Ishikawa (cell line): ENCODE measurements at regions not wholly inside any gene's neighbourhood (a gene's known extent, or its start where the extent isn't known, plus 50 kb on each side); places are given as distances from the start of the nearest gene placed in this dataset.

Experiments used
- CEBPB ChIP-seq: IDR thresholded peaks from 2 replicates; pipeline ENCODE4 v1.6.1; 2012
- CREB1 ChIP-seq: IDR thresholded peaks from 2 replicates; pipeline ENCODE4 v1.6.1; 2012; ENCODE audit warnings: low read depth
- EP300 ChIP-seq: IDR thresholded peaks from 2 replicates; pipeline ENCODE4 v1.6.1; 2012; ENCODE audit warnings: borderline replicate concordance
- FOXM1 ChIP-seq: IDR thresholded peaks from 2 replicates; pipeline ENCODE4 v1.6.1; 2012; ENCODE audit warnings: low read depth, borderline replicate concordance
- NFIC ChIP-seq: IDR thresholded peaks from 2 replicates; pipeline ENCODE4 v1.6.1; 2012
- RAD21 ChIP-seq: IDR thresholded peaks from 2 replicates; pipeline ENCODE4 v1.6.1; 2012; ENCODE audit warnings: low read depth
- TAF1 ChIP-seq: IDR thresholded peaks from 2 replicates; pipeline ENCODE4 v1.6.1; 2012; ENCODE audit warnings: low read depth, mild to moderate bottlenecking
- TCF12 ChIP-seq: IDR thresholded peaks from 2 replicates; pipeline ENCODE4 v1.6.1; 2012; ENCODE audit warnings: low read depth
- YY1 ChIP-seq: IDR thresholded peaks from 2 replicates; pipeline ENCODE4 v1.6.1; 2012; ENCODE audit warnings: low read depth
- TF ChIP-seq, protein P1 (sequence below): IDR thresholded peaks from 2 replicates; pipeline ENCODE4 v1.6.1; 2012; ENCODE audit warnings: low read depth, mild to moderate bottlenecking
- TF ChIP-seq, protein P2 (sequence below): IDR thresholded peaks from 2 replicates; pipeline ENCODE4 v1.6.1; 2012
- TF ChIP-seq, protein P3 (sequence below): IDR thresholded peaks from 2 replicates; pipeline ENCODE4 v1.6.1; 2012

DNA sequence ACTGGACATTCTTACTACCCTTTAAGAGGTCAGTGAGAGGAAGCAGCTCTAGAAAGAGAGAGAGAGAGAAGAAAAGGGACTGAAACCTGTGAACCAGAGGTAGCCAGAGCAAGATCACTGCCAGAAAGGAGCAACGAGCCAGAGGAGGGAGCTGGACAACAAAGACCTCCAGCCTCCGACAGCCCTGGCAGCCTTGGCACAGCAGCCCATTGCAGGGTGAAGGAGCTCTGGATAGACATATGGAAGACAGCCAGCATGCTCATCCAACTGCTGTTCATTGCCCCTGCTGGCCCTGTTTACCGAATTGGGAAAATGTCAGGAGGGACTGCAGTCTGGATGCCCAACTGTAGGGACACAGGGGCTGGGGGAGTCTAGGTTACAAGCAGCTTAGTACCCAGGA lies 228.4 kb upstream of the SLC35G4 start:
- TF ChIP-seq FOXM1: no peak
- TF ChIP-seq, protein P1, sequence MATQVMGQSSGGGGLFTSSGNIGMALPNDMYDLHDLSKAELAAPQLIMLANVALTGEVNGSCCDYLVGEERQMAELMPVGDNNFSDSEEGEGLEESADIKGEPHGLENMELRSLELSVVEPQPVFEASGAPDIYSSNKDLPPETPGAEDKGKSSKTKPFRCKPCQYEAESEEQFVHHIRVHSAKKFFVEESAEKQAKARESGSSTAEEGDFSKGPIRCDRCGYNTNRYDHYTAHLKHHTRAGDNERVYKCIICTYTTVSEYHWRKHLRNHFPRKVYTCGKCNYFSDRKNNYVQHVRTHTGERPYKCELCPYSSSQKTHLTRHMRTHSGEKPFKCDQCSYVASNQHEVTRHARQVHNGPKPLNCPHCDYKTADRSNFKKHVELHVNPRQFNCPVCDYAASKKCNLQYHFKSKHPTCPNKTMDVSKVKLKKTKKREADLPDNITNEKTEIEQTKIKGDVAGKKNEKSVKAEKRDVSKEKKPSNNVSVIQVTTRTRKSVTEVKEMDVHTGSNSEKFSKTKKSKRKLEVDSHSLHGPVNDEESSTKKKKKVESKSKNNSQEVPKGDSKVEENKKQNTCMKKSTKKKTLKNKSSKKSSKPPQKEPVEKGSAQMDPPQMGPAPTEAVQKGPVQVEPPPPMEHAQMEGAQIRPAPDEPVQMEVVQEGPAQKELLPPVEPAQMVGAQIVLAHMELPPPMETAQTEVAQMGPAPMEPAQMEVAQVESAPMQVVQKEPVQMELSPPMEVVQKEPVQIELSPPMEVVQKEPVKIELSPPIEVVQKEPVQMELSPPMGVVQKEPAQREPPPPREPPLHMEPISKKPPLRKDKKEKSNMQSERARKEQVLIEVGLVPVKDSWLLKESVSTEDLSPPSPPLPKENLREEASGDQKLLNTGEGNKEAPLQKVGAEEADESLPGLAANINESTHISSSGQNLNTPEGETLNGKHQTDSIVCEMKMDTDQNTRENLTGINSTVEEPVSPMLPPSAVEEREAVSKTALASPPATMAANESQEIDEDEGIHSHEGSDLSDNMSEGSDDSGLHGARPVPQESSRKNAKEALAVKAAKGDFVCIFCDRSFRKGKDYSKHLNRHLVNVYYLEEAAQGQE: no peak
- no peak for TF ChIP-seq TCF12
- no peak for TF ChIP-seq NFIC
- TF ChIP-seq CEBPB: no peak
- TF ChIP-seq RAD21: no peak
- TF ChIP-seq EP300: no peak
- TF ChIP-seq, protein P2, sequence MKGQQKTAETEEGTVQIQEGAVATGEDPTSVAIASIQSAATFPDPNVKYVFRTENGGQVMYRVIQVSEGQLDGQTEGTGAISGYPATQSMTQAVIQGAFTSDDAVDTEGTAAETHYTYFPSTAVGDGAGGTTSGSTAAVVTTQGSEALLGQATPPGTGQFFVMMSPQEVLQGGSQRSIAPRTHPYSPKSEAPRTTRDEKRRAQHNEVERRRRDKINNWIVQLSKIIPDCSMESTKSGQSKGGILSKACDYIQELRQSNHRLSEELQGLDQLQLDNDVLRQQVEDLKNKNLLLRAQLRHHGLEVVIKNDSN: no peak
- TF ChIP-seq YY1: no peak
- TF ChIP-seq, protein P3, sequence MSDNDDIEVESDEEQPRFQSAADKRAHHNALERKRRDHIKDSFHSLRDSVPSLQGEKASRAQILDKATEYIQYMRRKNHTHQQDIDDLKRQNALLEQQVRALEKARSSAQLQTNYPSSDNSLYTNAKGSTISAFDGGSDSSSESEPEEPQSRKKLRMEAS: no peak
- no peak for TF ChIP-seq TAF1
- no peak for TF ChIP-seq CREB1
